ENCODE measurements at regions not wholly inside any gene's neighbourhood (a gene's known extent, or its start where the extent isn't known, plus 50 kb on each side); places are given as distances from the start of the nearest gene placed in this dataset.

DNA sequence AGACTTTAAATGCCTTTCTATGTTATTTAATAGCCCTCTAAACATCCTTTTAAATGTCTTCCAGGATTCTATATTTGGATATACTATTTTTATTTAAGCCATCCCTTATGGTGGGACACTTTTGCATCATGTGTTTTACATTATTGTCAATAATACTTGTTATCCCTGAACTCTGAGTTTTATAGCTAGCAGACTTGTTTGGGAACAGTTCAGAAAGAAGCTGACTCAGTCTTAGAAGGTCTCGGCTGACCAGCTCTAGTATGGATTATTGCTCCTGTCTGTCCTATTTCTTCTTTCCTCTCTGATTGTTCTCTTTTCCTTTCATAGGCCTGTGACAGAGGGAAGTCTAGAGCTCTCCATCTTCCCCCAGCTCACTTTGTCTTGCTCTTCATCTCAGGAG lies 77.3 kb upstream of the CXCR4 start:
- in situ Hi-C loops (cut with MboI; ENCODE audit: low pct_unique_long_range_greater_than_20kb in 2 of 9, low sequenced_read_pairs in 9 of 9, unreplicated experiment in 9 of 9), result no loop called here
- WGBS, 10 experiments, result 30 to 100% (median 85%) methylated on average over 1 of the region's 1 CpG; no CpG with 5 or more reads in 4 of the 10 experiments
- H3K27ac ChIP-seq, result no peak overlapping the region
- ATAC-seq (replicated peaks in 6 of 8), result no peak
- H3K4me3 ChIP-seq, result no peak overlapping the region
- no peaks in the 10 kb centered on the region for H3K4me1 ChIP-seq (replicated peaks in 1 of 2)

DNA sequence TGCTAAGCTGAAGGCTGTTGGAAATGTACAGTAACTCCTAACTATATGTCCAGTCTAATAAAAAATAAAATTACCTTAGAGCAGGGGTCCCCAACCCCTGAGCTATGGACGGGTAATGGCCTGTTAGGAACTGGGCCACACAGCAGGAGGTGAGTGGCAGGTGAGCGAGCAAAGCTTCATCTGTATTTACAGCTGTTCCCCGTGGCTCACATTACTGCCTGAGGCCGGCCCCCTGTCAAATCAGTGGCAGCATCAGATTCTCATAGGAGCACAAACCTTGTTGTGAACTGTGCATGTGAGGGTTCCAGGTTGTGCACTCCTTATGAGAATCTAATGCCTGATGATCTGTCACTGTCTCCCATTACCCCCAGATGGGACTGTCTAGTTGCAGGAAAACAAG lies 73.1 kb upstream of the CXCR4 start:
- Histone ChIP-seq H3K27ac (no peak overlapping the region), H3K4me3 (no peak overlapping the region), H3K4me1 (replicated peaks in 1 of 2) (peaks cover 16 to 20% of the 10 kb centered on the region in 2 donors)
- in situ Hi-C loops (cut with MboI; ENCODE audit: low pct_unique_long_range_greater_than_20kb in 2 of 9, low sequenced_read_pairs in 9 of 9, unreplicated experiment in 9 of 9), result no loop called here
- no peak for ATAC-seq (replicated peaks in 6 of 8)
- 30 to 100% (median 100%) methylated on average over 2 of the region's 4 CpGs; no CpG with 5 or more reads in 7 of the 10 experiments for WGBS, 10 experiments

- ATAC-seq (replicated peaks in 6 of 8), result peak in 5 of 8 experiments; percentile 70 to 83 (median 79)
These were observed 71.4 kb upstream of the CXCR4 start for GRCh38 chr2:136189221-136189782.

DNA sequence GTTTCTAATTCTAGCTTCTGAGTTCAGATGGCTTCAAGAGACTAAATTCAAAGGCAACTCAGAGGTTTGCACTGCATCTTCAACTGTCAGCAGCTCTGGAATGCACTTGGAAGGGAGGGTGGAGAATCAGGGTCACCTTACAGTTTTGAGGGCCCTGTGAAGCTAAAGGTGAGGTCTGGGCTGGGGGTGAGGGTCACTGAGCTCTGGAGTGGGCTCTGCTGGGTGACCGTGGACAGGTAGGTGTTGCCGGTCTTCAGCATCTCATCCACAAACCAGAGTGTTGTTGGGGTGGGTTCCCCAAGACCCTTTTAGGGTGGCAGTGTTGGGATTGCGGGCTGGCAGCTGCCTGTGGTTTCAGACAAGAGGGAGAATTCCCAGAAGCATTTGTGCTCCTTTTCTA lies 70.1 kb upstream of the CXCR4 start:
- in situ Hi-C loops (cut with MboI; ENCODE audit: low pct_unique_long_range_greater_than_20kb in 2 of 9, low sequenced_read_pairs in 9 of 9, unreplicated experiment in 9 of 9), result no loop called here
- 50 to 100% (median 84%) methylated on average over 1 to 3 of the region's 3 CpGs; no CpG with 5 or more reads in 6 of the 10 experiments for WGBS, 10 experiments
- Histone ChIP-seq H3K4me1 (replicated peaks in 1 of 2) (peaks cover 20 to 21% of the 10 kb centered on the region in 2 donors), H3K27ac (no peak overlapping the region), H3K4me3 (no peak overlapping the region)
- ATAC-seq (replicated peaks in 6 of 8), result no peak

More at GRCh38 chr2:136189221-136189782, 71.4 kb upstream of the CXCR4 start:
- Histone ChIP-seq H3K4me3 (no peak overlapping the region), H3K4me1 (replicated peaks in 1 of 2) (peaks cover 18 to 20% of the 10 kb centered on the region in 2 donors), H3K27ac (peak overlapping the region in 1 of 2 donors; percentile 20)
- in situ Hi-C loops (cut with MboI; ENCODE audit: low pct_unique_long_range_greater_than_20kb in 2 of 9, low sequenced_read_pairs in 9 of 9, unreplicated experiment in 9 of 9), result no loop called here
- WGBS, 10 experiments, result 7 to 50% (median 35%) methylated on average over 2 to 5 of the region's 5 CpGs

DNA sequence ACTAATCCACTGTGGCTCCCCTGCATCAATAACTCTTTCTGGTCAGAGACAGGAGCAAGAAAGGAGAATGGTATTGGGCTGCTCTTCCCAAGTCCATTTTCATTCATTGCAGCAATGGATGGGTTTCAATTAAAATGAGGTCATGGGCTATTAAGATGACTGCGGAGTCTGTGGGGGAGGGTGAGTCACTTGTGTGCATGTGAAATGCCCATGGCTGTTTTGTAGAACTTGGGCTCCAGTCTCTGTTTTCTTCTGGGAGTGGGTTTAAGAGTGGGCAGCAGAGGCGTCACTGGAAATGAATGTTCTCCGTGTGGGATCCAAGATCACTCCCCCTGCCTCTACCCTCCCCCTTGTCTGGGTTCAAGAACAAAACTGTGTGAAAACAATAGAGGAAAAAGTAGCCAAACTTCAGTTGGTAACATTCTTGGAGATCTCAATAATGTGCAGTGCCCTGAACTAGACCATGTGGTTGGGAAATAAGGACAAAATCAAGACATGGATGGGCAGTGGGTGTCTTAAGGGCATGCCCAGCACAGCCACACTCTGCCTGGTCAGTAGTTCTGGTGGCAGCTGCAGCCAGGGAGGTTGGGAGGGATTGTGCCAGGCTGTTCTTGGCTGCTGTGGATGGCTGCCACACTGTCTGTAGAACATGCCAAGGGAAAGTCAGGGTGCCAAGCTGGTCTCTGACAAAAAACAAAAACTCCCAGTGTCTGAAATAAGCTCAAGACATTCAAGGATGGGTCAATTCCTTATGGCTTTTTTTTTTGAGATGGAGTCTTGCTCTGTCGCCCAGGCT lies 68.2 kb upstream of the CXCR4 start:
- peak in 5 of 8 experiments; percentile 77 to 86 (median 82) for ATAC-seq (replicated peaks in 6 of 8)
- 0 to 100% (median 67%) methylated on average over 1 to 3 of the region's 4 CpGs; no CpG with 5 or more reads in 1 of the 10 experiments for WGBS, 10 experiments
- H3K4me3 ChIP-seq, result no peak overlapping the region
- in situ Hi-C loops (cut with MboI; ENCODE audit: low pct_unique_long_range_greater_than_20kb in 2 of 9, low sequenced_read_pairs in 9 of 9, unreplicated experiment in 9 of 9), result no loop called here
- peaks cover 20 to 25% of the 10 kb centered on the region in 2 donors for H3K4me1 ChIP-seq (replicated peaks in 1 of 2)
- H3K27ac ChIP-seq, result no peak overlapping the region

- Histone ChIP-seq H3K4me1 (replicated peaks in 1 of 2) (peaks cover 3 to 12% of the 10 kb centered on the region in 2 donors), H3K27ac (no peak overlapping the region), H3K4me3 (no peak overlapping the region)
- in situ Hi-C loops (cut with MboI; ENCODE audit: low pct_unique_long_range_greater_than_20kb in 2 of 9, low sequenced_read_pairs in 9 of 9, unreplicated experiment in 9 of 9), result no loop called here
- peak; percentile 18 to 77 (median 55) for ATAC-seq (replicated peaks in 6 of 8)
- WGBS, 10 experiments, result 7 to 60% (median 26%) methylated on average over 1 to 2 of the region's 3 CpGs; no CpG with 5 or more reads in 4 of the 10 experiments
These were observed 65.1 kb upstream of the CXCR4 start for GRCh38 chr2:136183097-136183496.

- in situ Hi-C loops (cut with MboI; ENCODE audit: low pct_unique_long_range_greater_than_20kb in 2 of 9, low sequenced_read_pairs in 9 of 9, unreplicated experiment in 9 of 9), result no loop called here
- no peak overlapping the region for H3K27ac ChIP-seq
- H3K4me1 ChIP-seq (replicated peaks in 1 of 2), result peaks cover 3 to 12% of the 10 kb centered on the region in 2 donors
- peak in 2 of 8 experiments; percentile 25 to 26 for ATAC-seq (replicated peaks in 6 of 8)
- no peak overlapping the region for H3K4me3 ChIP-seq
These were observed 64.4 kb upstream of the CXCR4 start for GRCh38 chr2:136182315-136182714.

GRCh38 chr2:136179602-136179975 lies 61.6 kb upstream of the CXCR4 start:
- no peak for ATAC-seq (replicated peaks in 6 of 8)
- no peak overlapping the region for H3K27ac ChIP-seq
- in situ Hi-C loops (cut with MboI; ENCODE audit: low pct_unique_long_range_greater_than_20kb in 2 of 9, low sequenced_read_pairs in 9 of 9, unreplicated experiment in 9 of 9), result no loop called here
- no peak overlapping the region for H3K4me3 ChIP-seq
- peaks cover 0 to 7% of the 10 kb centered on the region in 2 donors for H3K4me1 ChIP-seq (replicated peaks in 1 of 2)

GRCh38 chr2:136178941-136179601 lies 61.1 kb upstream of the CXCR4 start:
- WGBS, 10 experiments, result 6 to 100% (median 58%) methylated on average over 1 to 3 of the region's 3 CpGs; no CpG with 5 or more reads in 1 of the 10 experiments
- H3K4me3 ChIP-seq, result no peak overlapping the region
- no peak for ATAC-seq (replicated peaks in 6 of 8)
- peaks cover 2 to 7% of the 10 kb centered on the region in 2 donors for H3K4me1 ChIP-seq (replicated peaks in 1 of 2)
- no peak overlapping the region for H3K27ac ChIP-seq
- in situ Hi-C loops (cut with MboI; ENCODE audit: low pct_unique_long_range_greater_than_20kb in 2 of 9, low sequenced_read_pairs in 9 of 9, unreplicated experiment in 9 of 9), result no loop called here

DNA sequence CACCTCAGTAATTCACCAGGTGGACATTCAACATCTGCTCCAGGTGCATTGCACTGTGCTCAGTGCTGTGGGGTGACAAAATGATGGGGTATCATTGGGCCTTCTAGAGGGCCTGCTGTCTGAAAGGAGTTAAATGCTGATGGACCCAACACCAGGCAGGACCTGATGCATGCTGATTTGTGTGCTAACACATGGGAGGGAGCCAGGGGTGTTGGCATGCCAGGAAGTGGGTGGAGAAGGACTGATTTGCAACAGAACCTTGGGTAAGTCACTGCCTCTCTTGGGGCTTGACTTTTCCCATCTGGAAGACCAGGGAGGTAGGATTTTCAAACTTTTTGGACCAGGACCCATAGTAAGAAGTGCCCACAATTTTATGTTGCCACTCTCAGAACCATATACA lies 57.9 kb upstream of the CXCR4 start:
- no peak overlapping the region for H3K27ac ChIP-seq
- peaks cover 4 to 13% of the 10 kb centered on the region in 2 donors for H3K4me1 ChIP-seq (replicated peaks in 1 of 2)
- ATAC-seq (replicated peaks in 6 of 8), result peak in 2 of 8 experiments; percentile 99
- in situ Hi-C loops (cut with MboI; ENCODE audit: low pct_unique_long_range_greater_than_20kb in 2 of 9, low sequenced_read_pairs in 9 of 9, unreplicated experiment in 9 of 9), result no loop called here
- no peak overlapping the region for H3K4me3 ChIP-seq

GRCh38 chr2:136175466-136175865 lies 57.5 kb upstream of the CXCR4 start:
- Histone ChIP-seq H3K4me1 (replicated peaks in 1 of 2) (peaks cover 7 to 15% of the 10 kb centered on the region in 2 donors), H3K4me3 (no peak overlapping the region), H3K27ac (no peak overlapping the region)
- WGBS, 10 experiments, result 20 to 100% (median 91%) methylated on average over 1 to 5 of the region's 5 CpGs; no CpG with 5 or more reads in 2 of the 10 experiments
- ATAC-seq (replicated peaks in 6 of 8), result peak in 2 of 8 experiments; percentile 34 to 48
- in situ Hi-C loops (cut with MboI; ENCODE audit: low pct_unique_long_range_greater_than_20kb in 2 of 9, low sequenced_read_pairs in 9 of 9, unreplicated experiment in 9 of 9), result no loop called here

DNA sequence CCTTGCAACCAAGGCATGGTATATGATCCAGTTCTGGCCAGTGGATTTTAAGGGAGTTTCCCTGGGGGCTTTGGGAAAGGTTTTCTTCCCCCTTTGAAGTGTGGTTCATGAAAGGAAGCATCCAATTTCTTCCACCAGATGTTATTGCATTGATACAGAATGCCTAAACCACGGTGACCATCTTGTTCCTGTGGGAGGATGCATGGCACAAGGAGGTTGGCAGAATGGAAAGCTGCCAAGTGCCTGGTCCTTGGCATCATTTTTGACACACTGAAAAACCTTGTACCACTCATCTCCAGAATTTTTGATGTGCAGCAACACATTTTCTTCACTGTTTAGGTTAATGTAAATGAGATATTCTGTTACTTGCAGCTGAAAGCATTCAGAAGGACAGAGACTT lies 55.2 kb upstream of the CXCR4 start:
- Histone ChIP-seq H3K4me3 (no peak overlapping the region), H3K27ac (no peak overlapping the region), H3K4me1 (replicated peaks in 1 of 2) (peaks cover 21 to 27% of the 10 kb centered on the region in 2 donors)
- in situ Hi-C loops (cut with MboI; ENCODE audit: low pct_unique_long_range_greater_than_20kb in 2 of 9, low sequenced_read_pairs in 9 of 9, unreplicated experiment in 9 of 9), result no loop called here
- no peak for ATAC-seq (replicated peaks in 6 of 8)
- 13 to 100% (median 28%) methylated on average over 1 of the region's 1 CpG; no CpG with 5 or more reads in 4 of the 10 experiments for WGBS, 10 experiments

DNA sequence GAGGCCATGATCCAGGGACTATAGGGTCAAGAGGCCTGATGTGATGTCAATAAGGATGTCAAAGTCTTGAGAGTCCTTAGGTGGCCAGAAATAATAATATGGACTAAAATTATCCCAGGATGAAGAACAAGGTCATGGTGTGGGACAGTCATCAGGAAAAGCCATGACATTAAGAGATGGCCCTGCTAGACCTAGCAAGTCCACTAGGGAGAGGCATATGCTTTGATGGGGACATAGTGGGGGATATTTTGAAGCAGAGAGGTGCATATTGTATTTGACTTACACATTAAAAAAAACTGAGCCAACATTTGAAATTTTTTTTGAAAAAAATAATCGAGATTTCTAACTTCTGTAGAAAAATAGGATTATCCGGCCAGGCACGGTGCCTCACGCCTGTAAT lies 53.3 kb upstream of the CXCR4 start:
- in situ Hi-C loops (cut with MboI; ENCODE audit: low pct_unique_long_range_greater_than_20kb in 2 of 9, low sequenced_read_pairs in 9 of 9, unreplicated experiment in 9 of 9), result no loop called here

More for the DNA sequence above, 53.3 kb upstream of the CXCR4 start:
- Histone ChIP-seq H3K4me1 (replicated peaks in 1 of 2) (peaks cover 27 to 37% of the 10 kb centered on the region in 2 donors), H3K27ac (no peak overlapping the region), H3K4me3 (no peak overlapping the region)
- 0 to 91% (median 69%) methylated on average over 1 to 4 of the region's 4 CpGs; no CpG with 5 or more reads in 5 of the 10 experiments for WGBS, 10 experiments
- ATAC-seq (replicated peaks in 6 of 8), result no peak
